Right lobe of liver (tissue), 4 donors: ENCODE measurements at regions not wholly inside any gene's neighbourhood (a gene's known extent, or its start where the extent isn't known, plus 50 kb on each side); places are given as distances from the start of the nearest gene placed in this dataset.

Experiments
- CTCF ChIP-seq, 4 donors: fragments of 200-600 bp in 3 of 4; fragments of 450-650 bp in 1 of 4; IDR thresholded peaks; one replicate each; pipeline versions ENCODE4 v1.5.1 to v1.8.0; 2016 to 2022; ENCODE audit warnings: antibody characterized with exemption in 4 of 4, mild to moderate bottlenecking in 2 of 4
- POLR2A ChIP-seq: fragments of 450-650 bp; IDR thresholded peaks from one replicate; pipeline ENCODE4 v1.6.1; 2017; ENCODE audit warnings: antibody characterized with exemption, mild to moderate bottlenecking
- donor health status: DM: no; HTN: no; CAD: no.
- donor health status: DM: no; HTN: no; CAD: no.
- donor health status: DM: no; HTN: yes; CAD: no.

- TF ChIP-seq CTCF (IDR thresholded peaks at IDR 0.05) (no peak), POLR2A (no peak)
These were observed 76.7 kb upstream of the WDR75 start for GRCh38 chr2:189364607-189365006.
